SK-N-SH (cell line): ENCODE measurements at regions not wholly inside any gene's neighbourhood (a gene's known extent, or its start where the extent isn't known, plus 50 kb on each side); places are given as distances from the start of the nearest gene placed in this dataset.

Source experiments
- CTCF ChIA-PET: fragments of 300-600, 350-600 bp; formaldehyde crosslinking; extraction: SDS; loops from one replicate; lab custom pipeline; 2021; lab: Yijun Ruan, JAX
- POLR2A ChIA-PET: fragments of 350-600 bp; sonication (Branson Sonifier 250); formaldehyde crosslinking; extraction: SDS; loops from one replicate; lab custom pipeline; 2020; ENCODE audit warnings: antibody characterized with exemption, inconsistent platforms; lab: Yijun Ruan, JAX
- DNase-seq: peaks from one replicate; pipeline ENCODE4 v3.0.0; 2012
- H2AFZ ChIP-seq: fragments of 200-600 bp; sonication (generic); 2 replicates; pipeline ENCODE4 v1.8.1; 2016; ENCODE audit warnings: antibody characterized with exemption, mild to moderate bottlenecking, low read depth
- H3F3A ChIP-seq: fragments of 200-600 bp; sonication (generic); replicated peaks from 2 replicates; pipeline ENCODE3; 2016; ENCODE audit warnings: antibody characterized with exemption, mild to moderate bottlenecking; ENCODE audit not compliant: insufficient read depth
- H3K27ac ChIP-seq, 2 experiments: fragments of 200-500 bp in 1 of 2; fragments of 200-600 bp in 1 of 2; sonication (Bioruptor generic) in 1 of 2; sonication (generic), shearing (Covaris generic) in 1 of 2; 2 replicates each; pipeline versions ENCODE4 v1.5.1 to v1.6.1; 2014 to 2016; ENCODE audit warnings: low read depth in 2 of 2, inconsistent platforms in 1 of 2, low read length in 1 of 2, mild to moderate bottlenecking in 1 of 2, mixed read lengths in 1 of 2
- H3K27me3 ChIP-seq: fragments of 200-600 bp; sonication (generic), shearing (Covaris generic); 2 replicates; pipeline ENCODE4 v1.6.1; 2016; ENCODE audit warnings: mixed run types; ENCODE audit not compliant: insufficient read depth
- H3K36me3 ChIP-seq, 2 experiments: fragments of 200-500 bp in 1 of 2; fragments of 200-600 bp in 1 of 2; sonication (Bioruptor generic) in 1 of 2; sonication (generic) in 1 of 2; replicated peaks in 1 of 2; 2 replicates each; pipeline versions ENCODE3 to v1.5.1; 2014 to 2016; ENCODE audit warnings: low read length in 1 of 2, mild to moderate bottlenecking in 1 of 2; ENCODE audit not compliant: insufficient read depth in 2 of 2, control insufficient read depth in 1 of 2
- H3K4me1 ChIP-seq, 2 experiments: fragments of 200-500 bp in 1 of 2; fragments of 200-600 bp in 1 of 2; sonication (Bioruptor generic) in 1 of 2; sonication (generic), shearing (Covaris generic) in 1 of 2; 2 replicates each; pipeline versions ENCODE4 v1.5.1 to v1.6.1; 2014 to 2016; ENCODE audit warnings: low read depth in 1 of 2, low read length in 1 of 2, mixed run types in 1 of 2; ENCODE audit not compliant: insufficient read depth in 2 of 2, control insufficient read depth in 1 of 2
- H3K4me2 ChIP-seq: fragments of 200-600 bp; sonication (generic), shearing (Covaris generic); 2 replicates; pipeline ENCODE4 v1.6.1; 2017; ENCODE audit warnings: mixed run types
- H3K4me3 ChIP-seq, 2 experiments: fragments of 200-500 bp in 1 of 2; fragments of 200-600 bp in 1 of 2; sonication (Bioruptor generic) in 1 of 2; sonication (generic), shearing (Covaris generic) in 1 of 2; 2 replicates each; pipeline versions ENCODE4 v1.5.1 to v1.8.1; 2014 to 2016; ENCODE audit warnings: low read depth in 2 of 2, inconsistent platforms in 1 of 2, low read length in 1 of 2, mild to moderate bottlenecking in 1 of 2, mixed read lengths in 1 of 2, moderate library complexity in 1 of 2
- H3K79me2 ChIP-seq: fragments of 200-600 bp; sonication (generic); 2 replicates; pipeline ENCODE4 v1.8.1; 2017; ENCODE audit warnings: mild to moderate bottlenecking; ENCODE audit not compliant: insufficient read depth
- H3K9ac ChIP-seq: fragments of 200-600 bp; sonication (generic); 2 replicates; pipeline ENCODE4 v1.6.1; 2017; ENCODE audit warnings: mixed run types
- H3K9me2 ChIP-seq: fragments of 200-600 bp; sonication (generic); 2 replicates; pipeline ENCODE4 v1.6.1; 2017; ENCODE audit warnings: mixed run types
- H3K9me3 ChIP-seq: fragments of 200-600 bp; sonication (generic); 2 replicates; pipeline ENCODE4 v1.6.1; 2017; ENCODE audit warnings: mixed run types, mild to moderate bottlenecking, moderate library complexity
- H4K20me1 ChIP-seq: fragments of 200-600 bp; sonication (generic); 2 replicates; pipeline ENCODE4 v1.6.1; 2017; ENCODE audit warnings: mild to moderate bottlenecking, mixed run types; ENCODE audit not compliant: insufficient read depth
- CHD2 ChIP-seq: fragments of 150-350 bp; IDR thresholded peaks from 2 replicates; pipeline ENCODE4 v1.6.1; 2018; ENCODE audit warnings: low read length; ENCODE audit not compliant: partially characterized antibody
- ELF1 ChIP-seq: IDR thresholded peaks from 2 replicates; pipeline ENCODE4 v1.4.0; 2012
- FOSL2 ChIP-seq: IDR thresholded peaks from 2 replicates; pipeline ENCODE4 v1.4.0; 2012; ENCODE audit warnings: low read depth, mild to moderate bottlenecking, moderate library complexity, borderline replicate concordance
- FOXM1 ChIP-seq: IDR thresholded peaks from 2 replicates; pipeline ENCODE4 v1.4.0; 2012; ENCODE audit warnings: low read depth, mild to moderate bottlenecking
- GATA2 ChIP-seq: sonication (generic); formaldehyde crosslinking; IDR thresholded peaks from 2 replicates; pipeline ENCODE4 v1.5.0; 2020; ENCODE audit warnings: mild to moderate bottlenecking, missing genetic modification reagents
- JUND ChIP-seq: IDR thresholded peaks from 2 replicates; pipeline ENCODE4 v1.4.0; 2012
- MEF2A ChIP-seq: IDR thresholded peaks from 2 replicates; pipeline ENCODE4 v1.4.0; 2012; ENCODE audit warnings: low read depth, borderline replicate concordance
- NFIC ChIP-seq: IDR thresholded peaks from 2 replicates; pipeline ENCODE4 v1.4.0; 2012; ENCODE audit warnings: borderline replicate concordance
- NRF1 ChIP-seq: IDR thresholded peaks from 2 replicates; pipeline ENCODE4 v1.6.1; 2012; ENCODE audit warnings: low read depth, mild to moderate bottlenecking, low read length
- POLR2AphosphoS5 ChIP-seq: IDR thresholded peaks from 2 replicates; pipeline ENCODE4 v1.6.1; 2012; ENCODE audit warnings: low read depth, low read length
- RFX5 ChIP-seq: IDR thresholded peaks from 2 replicates; pipeline ENCODE4 v1.6.1; 2012; ENCODE audit warnings: mild to moderate bottlenecking, improper control_type of control experiment, low read length
- SIN3A ChIP-seq: IDR thresholded peaks from 2 replicates; pipeline ENCODE4 v1.6.1; 2012; ENCODE audit warnings: low read depth, mild to moderate bottlenecking, low read length, moderate library complexity, borderline replicate concordance
- TAF1 ChIP-seq: IDR thresholded peaks from 2 replicates; pipeline ENCODE4 v1.6.1; 2012; ENCODE audit warnings: low read depth, mild to moderate bottlenecking, low read length, moderate library complexity, borderline replicate concordance
- WGBS: methylation state at CpG from one replicate; pipeline ENCODE4 v1.1.6; 2017; ENCODE audit warnings: low lambda C conversion rate; 5-methylcytosine and 5-hydroxymethylcytosine counted together
- TF ChIP-seq, protein P1 (sequence below): IDR thresholded peaks from 2 replicates; pipeline ENCODE4 v1.4.0; 2012; ENCODE audit warnings: low read depth, borderline replicate concordance
- TF ChIP-seq, protein P2 (sequence below): IDR thresholded peaks from 2 replicates; pipeline ENCODE4 v1.4.0; 2012; ENCODE audit warnings: low read depth
- TF ChIP-seq, protein P3 (sequence below): fragments of 150-350 bp; IDR thresholded peaks from 2 replicates; pipeline ENCODE4 v1.6.1; 2016; ENCODE audit warnings: mild to moderate bottlenecking, low read depth, low read length
- TF ChIP-seq, protein P4 (sequence below): IDR thresholded peaks from 2 replicates; pipeline ENCODE4 v1.6.1; 2012; ENCODE audit warnings: mild to moderate bottlenecking, low read depth, low read length, moderate library complexity
- TF ChIP-seq, protein P5 (sequence below): fragments of 150-350 bp; IDR thresholded peaks from 2 replicates; pipeline ENCODE4 v1.6.1; 2017; ENCODE audit warnings: antibody characterized with exemption, low read length, low read depth, borderline replicate concordance
- TF ChIP-seq, protein P6 (sequence below): IDR thresholded peaks from 2 replicates; pipeline ENCODE4; 2012

DNA sequence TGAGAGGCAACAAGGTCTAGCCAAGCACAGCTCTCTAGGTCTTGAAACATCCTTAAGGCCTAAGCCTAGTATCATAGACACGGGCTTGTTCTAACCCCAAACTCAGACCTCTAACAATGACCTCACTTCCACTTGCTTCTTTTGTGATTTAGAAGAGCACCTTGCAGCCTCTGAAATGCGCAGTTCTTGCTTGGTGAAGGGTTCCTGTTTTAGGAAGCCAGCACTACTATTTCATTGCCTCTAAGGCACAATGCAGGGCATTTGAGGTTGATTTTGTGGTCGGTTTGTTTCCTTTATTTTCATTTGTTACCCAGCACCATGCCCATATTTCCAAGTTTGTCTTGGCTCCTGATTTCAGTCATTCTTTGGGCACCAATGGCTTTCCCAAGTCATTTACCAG, 117.0 kb upstream of the CYP1B1 start:
- POLR2A ChIA-PET: no interaction called here
- no peaks in the 10 kb centered on the region for H3K9me2 ChIP-seq
- H3K36me3 ChIP-seq: no peaks in the 10 kb centered on the region
- no peaks in the 10 kb centered on the region for H3K79me2 ChIP-seq
- H3K4me3 ChIP-seq: no peak overlapping the region
- CTCF ChIA-PET: no interaction called here
- H3K9ac ChIP-seq: no peak overlapping the region
- no peak overlapping the region for H3K4me2 ChIP-seq
- H3K27ac ChIP-seq: no peak overlapping the region
- H3K27me3 ChIP-seq: no peaks in the 10 kb centered on the region
- H2AFZ ChIP-seq: no peak overlapping the region
- TF ChIP-seq FOSL2 (no peak), NFIC (no peak), MEF2A (no peak), JUND (no peak), ELF1 (no peak), GATA2 (no peak), TAF1 (no peak), FOXM1 (no peak), RFX5 (no peak), CHD2 (no peak), NRF1 (no peak), SIN3A (no peak), POLR2AphosphoS5 (no peak)
- TF ChIP-seq, protein P1, sequence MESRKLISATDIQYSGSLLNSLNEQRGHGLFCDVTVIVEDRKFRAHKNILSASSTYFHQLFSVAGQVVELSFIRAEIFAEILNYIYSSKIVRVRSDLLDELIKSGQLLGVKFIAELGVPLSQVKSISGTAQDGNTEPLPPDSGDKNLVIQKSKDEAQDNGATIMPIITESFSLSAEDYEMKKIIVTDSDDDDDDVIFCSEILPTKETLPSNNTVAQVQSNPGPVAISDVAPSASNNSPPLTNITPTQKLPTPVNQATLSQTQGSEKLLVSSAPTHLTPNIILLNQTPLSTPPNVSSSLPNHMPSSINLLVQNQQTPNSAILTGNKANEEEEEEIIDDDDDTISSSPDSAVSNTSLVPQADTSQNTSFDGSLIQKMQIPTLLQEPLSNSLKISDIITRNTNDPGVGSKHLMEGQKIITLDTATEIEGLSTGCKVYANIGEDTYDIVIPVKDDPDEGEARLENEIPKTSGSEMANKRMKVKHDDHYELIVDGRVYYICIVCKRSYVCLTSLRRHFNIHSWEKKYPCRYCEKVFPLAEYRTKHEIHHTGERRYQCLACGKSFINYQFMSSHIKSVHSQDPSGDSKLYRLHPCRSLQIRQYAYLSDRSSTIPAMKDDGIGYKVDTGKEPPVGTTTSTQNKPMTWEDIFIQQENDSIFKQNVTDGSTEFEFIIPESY: no peak
- TF ChIP-seq, protein P2, sequence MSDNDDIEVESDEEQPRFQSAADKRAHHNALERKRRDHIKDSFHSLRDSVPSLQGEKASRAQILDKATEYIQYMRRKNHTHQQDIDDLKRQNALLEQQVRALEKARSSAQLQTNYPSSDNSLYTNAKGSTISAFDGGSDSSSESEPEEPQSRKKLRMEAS: no peak
- TF ChIP-seq, protein P3, sequence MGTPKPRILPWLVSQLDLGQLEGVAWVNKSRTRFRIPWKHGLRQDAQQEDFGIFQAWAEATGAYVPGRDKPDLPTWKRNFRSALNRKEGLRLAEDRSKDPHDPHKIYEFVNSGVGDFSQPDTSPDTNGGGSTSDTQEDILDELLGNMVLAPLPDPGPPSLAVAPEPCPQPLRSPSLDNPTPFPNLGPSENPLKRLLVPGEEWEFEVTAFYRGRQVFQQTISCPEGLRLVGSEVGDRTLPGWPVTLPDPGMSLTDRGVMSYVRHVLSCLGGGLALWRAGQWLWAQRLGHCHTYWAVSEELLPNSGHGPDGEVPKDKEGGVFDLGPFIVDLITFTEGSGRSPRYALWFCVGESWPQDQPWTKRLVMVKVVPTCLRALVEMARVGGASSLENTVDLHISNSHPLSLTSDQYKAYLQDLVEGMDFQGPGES: no peak
- TF ChIP-seq, protein P4, sequence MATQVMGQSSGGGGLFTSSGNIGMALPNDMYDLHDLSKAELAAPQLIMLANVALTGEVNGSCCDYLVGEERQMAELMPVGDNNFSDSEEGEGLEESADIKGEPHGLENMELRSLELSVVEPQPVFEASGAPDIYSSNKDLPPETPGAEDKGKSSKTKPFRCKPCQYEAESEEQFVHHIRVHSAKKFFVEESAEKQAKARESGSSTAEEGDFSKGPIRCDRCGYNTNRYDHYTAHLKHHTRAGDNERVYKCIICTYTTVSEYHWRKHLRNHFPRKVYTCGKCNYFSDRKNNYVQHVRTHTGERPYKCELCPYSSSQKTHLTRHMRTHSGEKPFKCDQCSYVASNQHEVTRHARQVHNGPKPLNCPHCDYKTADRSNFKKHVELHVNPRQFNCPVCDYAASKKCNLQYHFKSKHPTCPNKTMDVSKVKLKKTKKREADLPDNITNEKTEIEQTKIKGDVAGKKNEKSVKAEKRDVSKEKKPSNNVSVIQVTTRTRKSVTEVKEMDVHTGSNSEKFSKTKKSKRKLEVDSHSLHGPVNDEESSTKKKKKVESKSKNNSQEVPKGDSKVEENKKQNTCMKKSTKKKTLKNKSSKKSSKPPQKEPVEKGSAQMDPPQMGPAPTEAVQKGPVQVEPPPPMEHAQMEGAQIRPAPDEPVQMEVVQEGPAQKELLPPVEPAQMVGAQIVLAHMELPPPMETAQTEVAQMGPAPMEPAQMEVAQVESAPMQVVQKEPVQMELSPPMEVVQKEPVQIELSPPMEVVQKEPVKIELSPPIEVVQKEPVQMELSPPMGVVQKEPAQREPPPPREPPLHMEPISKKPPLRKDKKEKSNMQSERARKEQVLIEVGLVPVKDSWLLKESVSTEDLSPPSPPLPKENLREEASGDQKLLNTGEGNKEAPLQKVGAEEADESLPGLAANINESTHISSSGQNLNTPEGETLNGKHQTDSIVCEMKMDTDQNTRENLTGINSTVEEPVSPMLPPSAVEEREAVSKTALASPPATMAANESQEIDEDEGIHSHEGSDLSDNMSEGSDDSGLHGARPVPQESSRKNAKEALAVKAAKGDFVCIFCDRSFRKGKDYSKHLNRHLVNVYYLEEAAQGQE: no peak
- TF ChIP-seq, protein P5, sequence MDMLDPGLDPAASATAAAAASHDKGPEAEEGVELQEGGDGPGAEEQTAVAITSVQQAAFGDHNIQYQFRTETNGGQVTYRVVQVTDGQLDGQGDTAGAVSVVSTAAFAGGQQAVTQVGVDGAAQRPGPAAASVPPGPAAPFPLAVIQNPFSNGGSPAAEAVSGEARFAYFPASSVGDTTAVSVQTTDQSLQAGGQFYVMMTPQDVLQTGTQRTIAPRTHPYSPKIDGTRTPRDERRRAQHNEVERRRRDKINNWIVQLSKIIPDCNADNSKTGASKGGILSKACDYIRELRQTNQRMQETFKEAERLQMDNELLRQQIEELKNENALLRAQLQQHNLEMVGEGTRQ: no peak
- TF ChIP-seq, protein P6, sequence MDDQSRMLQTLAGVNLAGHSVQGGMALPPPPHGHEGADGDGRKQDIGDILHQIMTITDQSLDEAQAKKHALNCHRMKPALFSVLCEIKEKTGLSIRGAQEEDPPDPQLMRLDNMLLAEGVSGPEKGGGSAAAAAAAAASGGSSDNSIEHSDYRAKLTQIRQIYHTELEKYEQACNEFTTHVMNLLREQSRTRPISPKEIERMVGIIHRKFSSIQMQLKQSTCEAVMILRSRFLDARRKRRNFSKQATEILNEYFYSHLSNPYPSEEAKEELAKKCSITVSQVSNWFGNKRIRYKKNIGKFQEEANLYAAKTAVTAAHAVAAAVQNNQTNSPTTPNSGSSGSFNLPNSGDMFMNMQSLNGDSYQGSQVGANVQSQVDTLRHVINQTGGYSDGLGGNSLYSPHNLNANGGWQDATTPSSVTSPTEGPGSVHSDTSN: no peak
- TF ChIP-seq, all 33 proteins: peak for 0
- WGBS: 74% methylated on average over 3 of the region's 3 CpGs
- H4K20me1 ChIP-seq: no peaks in the 10 kb centered on the region
- no peak for DNase-seq
- H3K4me1 ChIP-seq: no peaks in the 10 kb centered on the region
- no peaks in the 10 kb centered on the region for H3K9me3 ChIP-seq
- H3F3A ChIP-seq: no peaks in the 10 kb centered on the region
